Inflammatory macrophage treated with lipopolysaccharide for 1 hour (primary cell): ENCODE measurements at regions not wholly inside any gene's neighbourhood (a gene's known extent, or its start where the extent isn't known, plus 50 kb on each side); places are given as distances from the start of the nearest gene placed in this dataset.
"Not testable (repeated sequence)": the region's sequence is repeated elsewhere in the genome, so short reads cannot be mapped to it uniquely, and the experiment has no call there.

ENCODE experiments used
- DNase-seq, 2 donors: peaks; one replicate each; pipeline ENCODE4 v3.0.0-alpha.2; 2020 to 2022

- DNase-seq: no peak
Observed at GRCh38 chr12:124131659-124132058, 158.6 kb downstream of the ZNF664 start.

GRCh38 chr12:124132530-124132929 is 159.5 kb downstream of the ZNF664 start:
- no peak for DNase-seq

DNA sequence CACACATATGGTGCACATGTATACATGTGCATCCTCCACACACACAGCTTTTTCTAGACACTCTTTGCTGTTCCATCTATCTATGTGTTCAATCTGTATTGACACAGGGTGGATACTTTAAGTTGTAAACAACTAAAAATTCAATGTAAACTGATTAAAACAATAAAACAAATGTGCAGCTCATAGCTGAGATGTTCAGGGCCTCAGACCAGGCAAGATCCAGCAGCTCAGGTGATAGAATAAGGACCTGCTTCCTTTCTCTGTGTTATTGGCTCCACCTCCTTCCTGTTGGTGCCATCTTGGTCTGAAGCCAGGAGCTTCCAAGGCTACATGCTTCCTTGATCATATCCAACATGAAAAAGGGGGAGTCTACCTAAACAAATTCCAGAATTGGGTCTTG is 158.1 kb upstream of the RFLNA start:
- no peak for DNase-seq

DNA sequence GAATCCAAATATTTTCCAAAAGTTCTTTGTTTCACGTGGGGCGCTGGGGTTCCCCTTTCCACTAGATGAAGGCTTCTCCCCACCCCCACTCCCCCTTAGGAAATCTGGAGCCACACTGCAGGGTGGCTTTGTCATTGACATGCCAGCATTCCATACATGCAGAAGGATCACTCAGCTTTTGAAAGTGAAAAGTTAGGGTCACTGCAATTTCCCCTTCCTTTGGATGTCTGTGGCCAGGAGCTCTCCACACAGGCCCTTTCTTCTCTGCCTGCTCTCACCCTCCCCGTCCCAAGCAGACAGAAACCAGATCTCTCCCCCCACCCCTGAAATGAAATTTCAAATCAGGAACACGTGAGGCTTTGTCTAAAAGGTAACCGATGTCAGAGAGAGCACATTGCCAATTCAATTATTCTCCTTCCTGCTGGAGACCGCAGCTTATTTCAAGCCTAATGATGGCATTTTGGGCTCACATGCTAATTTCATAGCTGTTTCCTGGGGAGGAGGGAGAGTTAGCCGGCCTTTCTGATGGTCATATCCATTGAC is 153.9 kb upstream of the RFLNA start:
- DNase-seq: no peak

DNA sequence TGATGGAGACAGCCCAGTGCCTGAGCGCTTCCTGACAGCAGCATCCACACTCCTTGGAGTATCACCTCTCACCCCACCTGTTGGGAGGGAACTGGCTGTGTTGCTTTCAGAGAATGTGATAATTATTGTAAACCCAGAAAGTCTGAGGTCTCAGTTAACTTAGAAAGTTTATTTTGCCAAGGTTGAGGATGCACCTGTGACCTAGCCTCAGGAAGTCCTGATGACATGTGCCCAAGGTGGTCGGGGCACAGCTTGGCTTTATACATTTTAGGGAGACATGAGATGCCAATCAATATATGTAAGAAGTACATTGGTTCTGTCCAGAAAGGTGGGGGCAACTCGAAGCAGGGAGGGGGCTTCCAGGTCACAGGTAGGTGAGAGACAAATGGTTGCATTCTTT is 153.3 kb upstream of the RFLNA start:
- not testable (repeated sequence) for DNase-seq

- no peak for DNase-seq
Observed at GRCh38 chr12:124142395-124143035, 152.4 kb upstream of the RFLNA start.

DNA sequence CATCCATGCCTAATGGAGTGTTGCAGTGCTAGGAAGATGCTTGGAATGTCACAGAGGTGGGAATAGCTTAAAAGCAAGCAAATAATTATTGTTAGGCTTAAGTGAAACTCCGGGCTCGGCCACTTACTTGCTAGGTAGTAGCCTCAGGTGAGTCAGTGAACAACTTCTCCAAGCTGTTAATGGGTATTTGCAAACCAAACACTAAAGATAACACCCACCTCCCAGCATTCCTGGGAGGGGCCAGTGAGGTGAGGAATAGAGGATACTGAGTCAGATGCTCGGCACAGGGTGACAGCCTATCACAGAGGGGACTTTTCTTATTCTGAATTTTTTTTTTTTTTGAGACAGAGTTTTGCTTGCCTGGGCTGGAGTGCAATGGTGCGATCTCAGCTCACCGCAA is 151.2 kb upstream of the RFLNA start:
- no peak for DNase-seq

DNA sequence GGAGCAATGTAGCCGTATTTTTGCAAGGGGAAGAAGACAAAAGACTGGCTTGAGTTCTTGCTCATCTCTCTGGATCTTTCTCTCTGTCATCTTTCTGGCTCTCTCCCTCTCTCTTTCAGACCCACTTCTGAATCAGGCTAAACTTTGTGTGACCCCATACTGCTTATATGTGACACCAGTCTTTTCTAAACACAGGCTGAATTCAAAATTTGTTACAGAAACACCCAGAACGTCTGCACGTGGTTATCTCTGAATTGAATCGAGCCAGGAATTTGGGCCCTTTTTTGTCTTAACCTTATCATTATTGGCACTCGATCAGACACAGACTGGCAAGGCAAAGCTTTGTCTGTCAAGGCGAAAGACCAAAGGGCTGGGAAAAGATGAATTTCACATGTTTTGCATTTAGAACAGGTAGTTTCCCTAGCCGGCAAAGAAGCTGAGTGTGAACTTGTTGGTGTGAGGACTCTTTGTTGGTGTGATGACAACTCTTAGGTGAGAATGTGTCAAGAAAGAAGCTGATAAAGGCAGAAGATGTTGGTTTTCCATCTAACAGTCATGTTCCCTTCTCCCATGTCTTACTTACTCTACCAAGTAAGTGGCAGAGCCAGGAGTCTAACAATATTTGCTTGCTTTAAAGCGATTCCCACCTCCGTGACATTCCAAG is 150.2 kb upstream of the RFLNA start:
- DNase-seq: no peak

DNA sequence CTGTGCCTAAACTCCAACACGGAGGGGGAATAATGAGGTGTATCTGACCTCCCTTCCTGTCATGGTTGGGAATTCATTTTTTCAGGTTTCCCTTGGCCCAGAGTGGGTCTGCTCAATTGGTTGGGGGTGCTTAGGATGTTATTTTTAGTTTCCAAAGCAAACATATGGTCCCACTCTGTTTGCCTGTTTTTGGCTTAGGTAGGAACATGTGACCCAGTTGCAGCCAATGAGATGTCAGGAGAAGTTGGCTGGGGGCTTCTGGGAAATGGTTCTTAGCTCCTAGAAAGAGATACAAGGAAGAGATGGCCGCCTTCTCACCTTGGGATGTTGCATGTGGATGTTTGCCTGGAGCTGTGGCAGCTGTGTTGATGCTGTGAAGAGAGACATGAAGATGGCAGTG is 147.9 kb upstream of the RFLNA start:
- DNase-seq: no peak

DNA sequence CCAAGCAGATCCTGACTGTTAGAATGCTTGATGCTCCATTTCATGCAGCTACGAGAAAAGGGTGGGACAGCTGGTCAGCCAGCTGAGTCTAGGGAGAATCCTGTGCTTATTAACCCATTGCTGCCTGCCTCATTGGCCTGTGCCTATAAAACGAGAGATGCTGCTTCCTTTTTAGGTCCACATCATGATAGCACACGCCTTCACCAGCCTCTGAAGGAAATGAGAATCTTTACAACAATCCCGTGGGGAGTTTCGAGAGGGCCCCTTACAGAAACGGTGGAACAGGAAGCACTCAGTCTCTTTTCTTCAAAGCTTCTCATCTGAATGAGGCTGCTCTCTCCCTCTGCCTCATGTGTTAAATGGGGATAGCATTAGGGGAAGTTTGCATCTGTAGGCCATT is 147.3 kb upstream of the RFLNA start:
- DNase-seq: no peak

DNA sequence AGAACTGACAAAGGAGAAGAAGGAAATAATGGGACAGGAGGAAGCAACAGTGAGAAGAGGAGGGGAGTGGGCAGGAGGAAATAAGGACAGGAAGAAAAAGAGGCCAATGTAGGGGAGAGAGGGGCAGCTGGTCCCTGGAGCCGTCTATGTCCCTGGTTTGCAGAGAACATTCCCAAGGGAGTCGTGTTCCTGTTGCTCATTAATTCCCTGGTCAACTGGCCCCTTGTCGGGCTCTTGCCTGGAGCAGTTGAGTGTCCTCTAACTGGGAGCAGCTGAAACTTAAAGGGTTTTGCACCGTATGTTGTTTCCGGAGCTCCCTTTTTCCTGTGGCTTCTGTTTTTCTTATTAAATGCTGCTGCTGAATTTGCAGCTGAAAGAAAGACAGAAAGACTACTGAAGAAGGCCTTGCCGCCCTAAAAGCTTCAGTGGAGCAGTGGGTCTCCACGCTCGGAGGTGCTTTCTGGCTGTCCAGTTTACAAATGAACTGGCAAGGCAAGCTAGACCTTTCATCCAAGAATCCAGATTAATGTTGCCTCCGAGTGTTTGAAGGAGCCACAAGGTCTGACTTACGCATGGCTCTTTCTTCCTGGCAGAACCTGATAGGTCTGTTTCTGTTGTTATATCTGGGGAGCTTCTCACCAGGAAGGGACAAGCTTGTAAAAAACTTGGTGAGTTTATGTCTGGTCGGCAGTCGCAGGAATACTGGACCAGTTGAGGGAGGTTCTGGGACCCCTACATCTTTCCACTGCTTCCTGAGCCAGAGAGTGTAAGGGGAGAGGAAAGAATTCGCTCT is 146.2 kb upstream of the RFLNA start:
- DNase-seq: no peak

DNA sequence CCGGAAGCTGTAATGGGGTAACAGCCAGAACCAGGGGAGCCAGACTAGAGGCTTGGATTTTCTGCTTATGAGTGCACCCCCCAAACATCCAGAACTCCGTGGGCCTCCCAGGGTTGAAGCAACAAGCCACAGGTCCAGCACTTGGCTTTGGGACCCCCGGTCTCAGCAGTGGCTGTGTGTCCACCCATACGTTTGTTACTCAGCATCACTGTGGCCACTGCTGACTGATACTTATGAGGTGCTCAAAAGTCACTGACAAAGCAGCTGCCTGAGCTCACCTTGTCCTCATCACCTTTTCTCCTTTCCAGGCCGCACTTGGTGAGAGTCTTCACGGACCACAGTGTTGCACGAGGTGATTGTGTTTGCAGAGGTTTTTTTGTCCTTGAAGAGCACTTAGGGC is 145.6 kb upstream of the RFLNA start:
- no peak for DNase-seq

DNA sequence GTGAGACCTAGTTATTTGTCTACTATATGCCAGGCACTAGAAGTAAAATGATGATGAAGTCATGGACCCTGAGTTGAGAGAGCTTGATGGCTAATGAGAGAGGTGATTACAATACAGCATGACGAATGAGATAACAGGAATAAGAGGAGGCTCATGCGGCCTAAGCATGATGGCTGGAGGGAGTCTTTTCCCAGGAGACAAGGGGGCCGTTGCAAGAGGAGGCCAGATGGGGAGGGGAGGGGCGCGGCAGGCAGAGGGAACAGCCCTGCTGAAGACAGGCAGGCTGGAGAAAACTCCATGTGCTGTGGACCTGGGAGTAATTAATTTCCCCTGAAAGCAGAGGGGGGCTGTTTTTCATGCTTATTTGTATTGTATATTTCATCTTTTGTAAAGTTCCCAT is 144.7 kb upstream of the RFLNA start:
- no peak for DNase-seq

GRCh38 chr12:124151583-124151982 is 143.3 kb upstream of the RFLNA start:
- no peak for DNase-seq

DNA sequence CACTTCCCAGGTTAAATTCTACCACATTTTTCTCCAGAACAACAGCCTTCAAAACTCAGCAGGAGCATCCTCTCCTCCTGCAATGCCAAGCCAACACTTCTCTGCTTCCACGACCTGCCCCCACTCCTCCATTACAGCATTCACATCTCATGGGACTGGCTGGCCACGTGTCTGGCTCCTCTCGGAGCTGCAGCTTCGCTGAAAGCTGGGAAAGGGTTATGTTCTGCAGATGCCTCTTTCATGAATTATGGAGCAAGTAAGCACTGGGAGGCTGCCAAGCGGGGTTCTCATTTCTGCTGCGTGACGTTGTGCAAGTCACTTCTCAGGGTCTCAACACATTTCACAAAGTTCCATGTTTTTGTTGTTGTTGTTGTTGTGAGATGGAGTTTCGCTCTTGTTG is 142.2 kb upstream of the RFLNA start:
- DNase-seq: no peak

- DNase-seq: no peak
Observed at GRCh38 chr12:124153392-124153791, 141.5 kb upstream of the RFLNA start.

DNA sequence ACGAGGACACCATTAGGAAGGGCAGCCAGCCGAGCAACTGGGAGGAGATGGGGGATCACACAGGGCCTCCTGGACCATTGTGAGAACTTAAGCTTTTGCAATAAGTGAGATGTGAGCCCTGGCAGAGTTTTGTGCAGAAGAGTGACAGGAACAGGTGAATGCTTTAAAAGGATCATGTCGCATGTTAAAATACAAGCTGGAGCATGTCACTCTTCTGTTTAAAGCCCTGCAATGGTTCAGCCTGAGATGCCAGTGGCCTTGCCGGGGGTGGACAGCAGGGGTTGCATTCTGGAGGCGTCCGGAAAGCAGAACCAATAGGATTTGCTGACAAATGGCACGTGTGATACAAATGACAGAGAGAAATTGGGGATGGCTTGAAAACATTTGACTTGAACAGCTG is 137.5 kb upstream of the RFLNA start:
- DNase-seq: no peak

DNA sequence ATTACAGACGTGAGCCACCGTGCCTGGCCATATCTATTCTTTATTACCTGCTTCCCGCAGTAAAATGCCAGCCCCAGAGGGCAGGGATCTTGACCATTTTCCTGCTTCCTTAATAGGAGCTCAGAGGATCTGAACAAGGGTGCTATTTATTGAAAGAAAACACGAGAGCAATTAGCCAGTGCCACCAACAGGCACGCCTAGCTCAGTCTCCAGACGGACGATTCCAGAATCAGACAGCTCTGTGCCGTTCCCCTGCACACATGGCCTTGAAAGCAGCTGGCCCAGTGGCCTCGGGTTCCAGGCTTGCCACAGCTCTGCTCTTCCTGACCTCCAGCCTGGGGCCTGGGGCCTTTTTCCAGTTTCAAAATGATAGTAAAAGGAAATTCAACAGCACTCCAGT is 135.2 kb upstream of the RFLNA start:
- DNase-seq: no peak

DNA sequence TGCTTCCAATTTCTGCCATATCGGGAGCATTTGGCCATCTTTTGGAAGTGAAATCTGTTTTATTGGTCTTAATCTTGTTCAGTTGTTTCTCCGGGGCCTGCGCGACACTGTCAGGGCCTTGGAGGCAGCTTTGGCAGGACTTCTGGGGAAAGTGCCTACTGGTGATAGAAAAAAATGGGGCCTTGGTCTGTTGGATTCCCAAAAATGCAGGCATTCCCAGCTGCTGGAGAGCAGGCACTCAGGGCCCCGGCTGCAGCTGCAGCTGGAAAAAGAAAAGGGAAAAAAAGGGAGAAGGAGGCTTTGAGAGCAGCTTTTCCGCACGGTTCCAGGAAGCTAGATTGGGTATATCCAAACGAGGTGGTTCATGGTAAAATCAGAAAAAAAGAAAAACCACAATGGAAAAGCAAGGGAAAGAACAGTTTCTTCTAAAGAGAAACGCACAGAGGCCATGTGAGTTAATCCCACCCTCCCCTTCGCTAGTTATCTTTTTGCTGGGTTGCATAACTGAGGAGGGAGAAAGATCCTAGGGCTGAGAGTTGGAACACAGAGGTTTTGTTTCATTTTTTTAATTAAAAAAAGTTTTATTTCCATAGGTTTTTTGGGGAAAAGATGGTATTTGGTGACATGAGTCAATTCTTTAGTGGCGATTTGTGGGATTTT is 134.7 kb upstream of the RFLNA start:
- no peak for DNase-seq

- not testable (repeated sequence) for DNase-seq
Observed at GRCh38 chr12:124161402-124161801, 133.5 kb upstream of the RFLNA start.

DNA sequence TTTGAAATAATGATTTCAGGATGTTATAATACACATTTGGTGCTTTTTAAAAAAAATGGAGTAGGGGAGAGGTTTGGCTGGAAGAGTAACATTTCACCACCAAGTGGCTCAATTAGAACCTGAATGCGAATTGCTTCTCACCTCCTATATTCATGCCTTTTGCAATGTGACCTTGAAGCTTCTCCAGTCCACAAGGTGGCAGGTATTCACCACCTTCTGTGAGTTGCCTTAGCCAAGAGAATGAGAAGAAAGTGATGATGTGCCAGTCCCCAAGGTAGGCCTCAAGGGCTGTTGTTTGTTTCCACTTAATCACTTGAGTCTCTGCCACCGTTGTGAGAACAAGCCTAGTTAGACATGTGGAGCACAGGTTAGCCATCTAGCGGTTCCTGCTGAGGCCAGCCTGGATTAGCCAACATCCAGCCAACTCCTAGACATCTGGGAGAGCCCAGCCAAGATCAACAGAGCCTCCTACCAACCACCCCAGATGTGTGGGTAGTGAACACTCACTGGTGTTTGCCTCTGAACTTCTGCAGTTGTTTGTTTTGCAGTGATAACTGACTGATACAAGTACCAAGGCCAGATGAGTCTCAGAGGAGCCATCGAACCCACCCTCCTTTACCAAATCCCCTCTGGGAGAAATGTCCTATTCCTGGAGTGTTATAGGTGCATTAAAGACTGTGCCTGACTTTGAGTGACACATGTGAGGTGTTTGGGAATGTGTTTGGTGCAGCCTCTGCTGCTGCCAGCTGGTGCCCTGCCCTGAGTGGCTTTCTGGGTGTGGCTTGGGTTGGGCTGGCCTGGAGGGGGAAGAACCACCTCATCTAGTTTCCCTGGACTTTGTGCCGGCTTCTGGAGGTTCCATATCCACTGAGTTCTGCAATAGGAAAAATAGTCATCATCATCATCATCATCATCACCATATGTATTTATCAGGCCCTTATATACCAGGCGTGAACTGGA is 132.5 kb upstream of the RFLNA start:
- DNase-seq: no peak

GRCh38 chr12:124165695-124166094 is 129.2 kb upstream of the RFLNA start:
- DNase-seq: no peak
